ENCODE measurements at regions not wholly inside any gene's neighbourhood (a gene's known extent, or its start where the extent isn't known, plus 50 kb on each side); places are given as distances from the start of the nearest gene placed in this dataset.

GRCh38 chr6:112659912-112660311, 312.8 kb downstream of the RFPL4B start:
- ATAC-seq (no peak), DNase-seq (ENCODE audit: low read depth, low spot score) (no peak)
- CTCF ChIA-PET: no interaction called here
- Histone ChIP-seq H3K27me3 (ENCODE audit: insufficient read depth, low read length) (no peaks in the 10 kb centered on the region), H3K79me2 (ENCODE audit: insufficient read depth, low read length) (no peaks in the 10 kb centered on the region), H3K4me1 (ENCODE audit: control insufficient read depth in 1 of 2, insufficient read depth in 2 of 2, low read length in 2 of 2) (no peaks in the 10 kb centered on the region), H3K27ac (ENCODE audit: low read depth, low read length) (no peak overlapping the region), H3K4me2 (ENCODE audit: low read length) (no peak overlapping the region), H3K4me3 (replicated peaks in 1 of 2; ENCODE audit: low read depth in 1 of 2, low read length in 2 of 2) (no peak overlapping the region), H3K9me2 (ENCODE audit: insufficient read depth) (no peaks in the 10 kb centered on the region; the same call in 1 of the 2 replicates), H3K36me3 (ENCODE audit: control insufficient read depth in 1 of 2, insufficient read depth in 2 of 2, low read length in 2 of 2) (no peaks in the 10 kb centered on the region), H3K9me3 (ENCODE audit: control insufficient read depth in 1 of 2, insufficient read depth in 1 of 2, low read depth in 1 of 2, low read length in 2 of 2) (no peaks in the 10 kb centered on the region), H3K9ac (ENCODE audit: low read length) (no peak overlapping the region), H2AFZ (ENCODE audit: low read depth, low read length, poor library complexity, severe bottlenecking) (no peak overlapping the region), H4K20me1 (ENCODE audit: insufficient read depth) (no peaks in the 10 kb centered on the region)
- TF ChIP-seq REST (IDR thresholded peaks at IDR 0.05; ENCODE audit: low read depth): no peak
- no peak for TF ChIP-seq SIN3A (IDR thresholded peaks at IDR 0.05; ENCODE audit: low read depth)
- TF ChIP-seq EZH2phosphoT487 (IDR thresholded peaks at IDR 0.05; ENCODE audit: borderline replicate concordance): no peak
- no peak for TF ChIP-seq POLR2A (IDR thresholded peaks at IDR 0.05; ENCODE audit: borderline replicate concordance, extremely low read depth, insufficient read depth, insufficient read length)
- no peak for TF ChIP-seq EZH2 (IDR thresholded peaks at IDR 0.05)
- no peak for TF ChIP-seq MAX (IDR thresholded peaks at IDR 0.05)
- no peak for TF ChIP-seq SRF (IDR thresholded peaks at IDR 0.05; ENCODE audit: low read depth)
- TF ChIP-seq CTCF (IDR thresholded peaks at IDR 0.05 in 2 of 3, conservative IDR thresholded peaks at IDR 0.05 in 1 of 3; ENCODE audit: borderline replicate concordance in 1 of 3, insufficient read depth in 1 of 3, low read depth in 2 of 3, low read length in 2 of 3): no peak
- no peak for TF ChIP-seq EGR1 (IDR thresholded peaks at IDR 0.05; ENCODE audit: low read depth)
- no peak for TF ChIP-seq YY1 (IDR thresholded peaks at IDR 0.05; ENCODE audit: extremely low read depth, insufficient replicate concordance, low read depth, low read length)
- no peak for TF ChIP-seq ZFX (IDR thresholded peaks at IDR 0.05)
- no peak for TF ChIP-seq CEBPB (IDR thresholded peaks at IDR 0.05; ENCODE audit: low read depth)
- TF ChIP-seq ZNF274 (IDR thresholded peaks at IDR 0.05; ENCODE audit: low read depth, low read length): no peak
- TF ChIP-seq RAD21 (IDR thresholded peaks at IDR 0.05; ENCODE audit: low read depth): no peak
- TF ChIP-seq TCF7L2 (IDR thresholded peaks at IDR 0.05; ENCODE audit: borderline replicate concordance, extremely low read depth, insufficient read depth, insufficient read length): no peak
- no TSS peak for BruUV-seq (replicated peaks)
- POLR2A ChIA-PET: no interaction called here
- RAD21 ChIA-PET (ENCODE audit: low non-redundant PET in 1 of 2, low total read pairs in 2 of 2, uncharacterized antibody in 2 of 2, unreplicated experiment in 2 of 2): no interaction called here
- intact Hi-C loops (cut with micrococcal nuclease): no loop called here
